ENCODE measurements at regions not wholly inside any gene's neighbourhood (a gene's known extent, or its start where the extent isn't known, plus 50 kb on each side); places are given as distances from the start of the nearest gene placed in this dataset.

DNA sequence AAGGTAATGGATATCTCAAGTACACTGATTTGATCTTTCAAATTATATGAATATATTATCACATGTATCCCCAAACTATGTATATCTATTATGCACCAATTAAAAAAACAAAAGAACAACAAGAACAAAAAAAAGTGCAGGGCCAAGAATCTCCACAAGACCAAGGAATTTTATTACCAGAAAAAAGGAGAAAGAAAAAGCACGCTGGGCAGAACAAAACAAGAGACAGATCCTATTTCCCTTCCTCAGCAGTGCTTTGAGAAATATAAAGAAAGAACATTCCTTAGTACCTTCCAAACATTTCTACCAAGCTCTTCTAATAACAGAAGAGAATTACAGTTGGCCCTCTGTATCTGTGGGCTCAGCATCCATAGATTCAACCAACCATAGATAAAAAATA is 144.7 kb upstream of the CREB1 start:
- POLR2A ChIA-PET = no interaction called here

DNA sequence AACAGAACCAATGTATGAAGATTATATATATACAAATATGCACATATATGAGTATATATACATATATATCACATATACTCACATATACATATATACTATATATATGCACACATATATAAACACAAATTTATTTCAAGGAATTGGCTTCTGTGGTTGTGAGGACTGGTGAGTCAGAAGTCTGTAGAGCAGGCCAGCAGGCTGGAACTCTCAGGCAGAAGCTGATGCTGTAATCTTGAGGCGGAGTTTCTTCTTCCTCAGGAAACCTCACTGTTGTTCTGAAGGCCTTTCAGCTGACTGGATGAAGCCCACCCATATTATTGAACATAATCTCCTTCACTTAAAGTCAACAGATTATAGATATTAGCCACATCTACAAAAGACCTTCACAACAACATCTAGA is 143.9 kb upstream of the CREB1 start:
- Histone ChIP-seq H3K27ac (ENCODE audit: insufficient read depth in 1 of 2, low read depth in 1 of 2, low read length in 2 of 2, poor library complexity in 1 of 2, severe bottlenecking in 2 of 2) (no peak overlapping the region), H3K4me3 (ENCODE audit: control insufficient read depth in 1 of 7, extremely low read depth in 1 of 7, insufficient read depth in 4 of 7, low read depth in 2 of 7, low read length in 6 of 7) (no peak overlapping the region), H3K36me3 (ENCODE audit: control insufficient read depth in 4 of 4, insufficient read depth in 4 of 4, low read length in 3 of 4) (no peaks in the 10 kb centered on the region), H3K27me3 (replicated peaks in 2 of 5; ENCODE audit: control insufficient read depth in 4 of 5, insufficient read depth in 5 of 5, low read length in 4 of 5) (no peaks in the 10 kb centered on the region), H3K9me3 (ENCODE audit: control extremely low read depth in 1 of 5, control insufficient read depth in 4 of 5, insufficient read depth in 2 of 5, low read depth in 1 of 5, low read length in 4 of 5) (peaks cover 0 to 16% (median 3%) of the 10 kb centered on the region in 5 experiments), H3K4me1 (ENCODE audit: control extremely low read depth in 1 of 4, control insufficient read depth in 4 of 4, insufficient read depth in 4 of 4, low read length in 3 of 4) (peaks cover 0 to 9% (median 2%) of the 10 kb centered on the region in 4 experiments)
- CTCF ChIA-PET = no interaction called here
- DNase-seq = peak; percentile 14 to 70 (median 67)
- WGBS (ENCODE audit: insufficient coverage) = 60% methylated on average over 1 of the region's 1 CpG
- POLR2A ChIA-PET = no interaction called here

More for the DNA sequence above, 144.7 kb upstream of the CREB1 start:
- no peak overlapping the region for H3K27ac ChIP-seq (ENCODE audit: insufficient read depth in 1 of 2, low read depth in 1 of 2, low read length in 2 of 2, poor library complexity in 1 of 2, severe bottlenecking in 2 of 2)
- no peaks in the 10 kb centered on the region for H3K36me3 ChIP-seq (ENCODE audit: control insufficient read depth in 4 of 4, insufficient read depth in 4 of 4, low read length in 3 of 4)
- peaks cover 0 to 16% (median 3%) of the 10 kb centered on the region in 5 experiments for H3K9me3 ChIP-seq (ENCODE audit: control extremely low read depth in 1 of 5, control insufficient read depth in 4 of 5, insufficient read depth in 2 of 5, low read depth in 1 of 5, low read length in 4 of 5)
- CTCF ChIA-PET = no interaction called here
- H3K4me3 ChIP-seq (ENCODE audit: control insufficient read depth in 1 of 7, extremely low read depth in 1 of 7, insufficient read depth in 4 of 7, low read depth in 2 of 7, low read length in 6 of 7) = no peak overlapping the region
- WGBS (ENCODE audit: insufficient coverage) = no CpG with 5 or more reads among the region's 1 CpG
- DNase-seq = no peak
- peaks cover 0 to 9% (median 2%) of the 10 kb centered on the region in 4 experiments for H3K4me1 ChIP-seq (ENCODE audit: control extremely low read depth in 1 of 4, control insufficient read depth in 4 of 4, insufficient read depth in 4 of 4, low read length in 3 of 4)
- no peaks in the 10 kb centered on the region for H3K27me3 ChIP-seq (replicated peaks in 2 of 5; ENCODE audit: control insufficient read depth in 4 of 5, insufficient read depth in 5 of 5, low read length in 4 of 5)

- H3K9me3 ChIP-seq (ENCODE audit: control extremely low read depth in 1 of 5, control insufficient read depth in 4 of 5, insufficient read depth in 2 of 5, low read depth in 1 of 5, low read length in 4 of 5) = peaks cover 0 to 11% (median 3%) of the 10 kb centered on the region in 5 experiments
- no peak overlapping the region for H3K27ac ChIP-seq (ENCODE audit: insufficient read depth in 1 of 2, low read depth in 1 of 2, low read length in 2 of 2, poor library complexity in 1 of 2, severe bottlenecking in 2 of 2)
- H3K36me3 ChIP-seq (ENCODE audit: control insufficient read depth in 4 of 4, insufficient read depth in 4 of 4, low read length in 3 of 4) = no peaks in the 10 kb centered on the region
- no peak overlapping the region for H3K4me3 ChIP-seq (ENCODE audit: control insufficient read depth in 1 of 7, extremely low read depth in 1 of 7, insufficient read depth in 4 of 7, low read depth in 2 of 7, low read length in 6 of 7)
- H3K4me1 ChIP-seq (ENCODE audit: control extremely low read depth in 1 of 4, control insufficient read depth in 4 of 4, insufficient read depth in 4 of 4, low read length in 3 of 4) = peaks cover 0 to 9% (median 2%) of the 10 kb centered on the region in 4 experiments
- ChIA-PET POLR2A (no interaction called here), CTCF (no interaction called here)
- 100% methylated on average over 1 of the region's 3 CpGs for WGBS (ENCODE audit: insufficient coverage)
- no peak for DNase-seq
- no peaks in the 10 kb centered on the region for H3K27me3 ChIP-seq (replicated peaks in 2 of 5; ENCODE audit: control insufficient read depth in 4 of 5, insufficient read depth in 5 of 5, low read length in 4 of 5)
Measured at GRCh38 chr2:207387001-207387571, 142.7 kb upstream of the CREB1 start.

GRCh38 chr2:207390302-207391095 is 139.3 kb upstream of the CREB1 start:
- POLR2A ChIA-PET = no interaction called here
- Histone ChIP-seq H3K27ac (ENCODE audit: insufficient read depth in 1 of 2, low read depth in 1 of 2, low read length in 2 of 2, poor library complexity in 1 of 2, severe bottlenecking in 2 of 2) (no peak overlapping the region), H3K4me3 (ENCODE audit: control insufficient read depth in 1 of 7, extremely low read depth in 1 of 7, insufficient read depth in 4 of 7, low read depth in 2 of 7, low read length in 6 of 7) (no peak overlapping the region), H3K36me3 (ENCODE audit: control insufficient read depth in 4 of 4, insufficient read depth in 4 of 4, low read length in 3 of 4) (no peaks in the 10 kb centered on the region), H3K9me3 (ENCODE audit: control extremely low read depth in 1 of 5, control insufficient read depth in 4 of 5, insufficient read depth in 2 of 5, low read depth in 1 of 5, low read length in 4 of 5) (no peaks in the 10 kb centered on the region), H3K4me1 (ENCODE audit: control extremely low read depth in 1 of 4, control insufficient read depth in 4 of 4, insufficient read depth in 4 of 4, low read length in 3 of 4) (peaks cover 0 to 17% (median 2%) of the 10 kb centered on the region in 4 experiments), H3K27me3 (replicated peaks in 2 of 5; ENCODE audit: control insufficient read depth in 4 of 5, insufficient read depth in 5 of 5, low read length in 4 of 5) (no peaks in the 10 kb centered on the region)
- no peak for DNase-seq
- WGBS (ENCODE audit: insufficient coverage) = no CpG with 5 or more reads among the region's 4 CpGs
- CTCF ChIA-PET = interaction anchor here (1.2 kb wide), 1 partner anchor 20 kb away, joined by 3 read pairs; no protein-coding TSS in a partner anchor

- Histone ChIP-seq H3K27me3 (replicated peaks in 2 of 5; ENCODE audit: control insufficient read depth in 4 of 5, insufficient read depth in 5 of 5, low read length in 4 of 5) (no peaks in the 10 kb centered on the region), H3K27ac (ENCODE audit: insufficient read depth in 1 of 2, low read depth in 1 of 2, low read length in 2 of 2, poor library complexity in 1 of 2, severe bottlenecking in 2 of 2) (no peak overlapping the region), H3K36me3 (ENCODE audit: control insufficient read depth in 4 of 4, insufficient read depth in 4 of 4, low read length in 3 of 4) (no peaks in the 10 kb centered on the region), H3K4me3 (ENCODE audit: control insufficient read depth in 1 of 7, extremely low read depth in 1 of 7, insufficient read depth in 4 of 7, low read depth in 2 of 7, low read length in 6 of 7) (no peak overlapping the region), H3K9me3 (ENCODE audit: control extremely low read depth in 1 of 5, control insufficient read depth in 4 of 5, insufficient read depth in 2 of 5, low read depth in 1 of 5, low read length in 4 of 5) (peaks cover 0 to 2% (median 0%) of the 10 kb centered on the region in 5 experiments), H3K4me1 (ENCODE audit: control extremely low read depth in 1 of 4, control insufficient read depth in 4 of 4, insufficient read depth in 4 of 4, low read length in 3 of 4) (peaks cover 0 to 8% (median 0%) of the 10 kb centered on the region in 4 experiments)
- DNase-seq = no peak
- WGBS (ENCODE audit: insufficient coverage) = 94% methylated on average over 2 of the region's 4 CpGs
- POLR2A ChIA-PET = no interaction called here
- CTCF ChIA-PET = no interaction called here
Measured at GRCh38 chr2:207394203-207394781, 135.5 kb upstream of the CREB1 start.

- H3K4me1 ChIP-seq (ENCODE audit: control extremely low read depth in 1 of 4, control insufficient read depth in 4 of 4, insufficient read depth in 4 of 4, low read length in 3 of 4) = peaks cover 0 to 8% (median 0%) of the 10 kb centered on the region in 4 experiments
- H3K36me3 ChIP-seq (ENCODE audit: control insufficient read depth in 4 of 4, insufficient read depth in 4 of 4, low read length in 3 of 4) = no peaks in the 10 kb centered on the region
- no peaks in the 10 kb centered on the region for H3K27me3 ChIP-seq (replicated peaks in 2 of 5; ENCODE audit: control insufficient read depth in 4 of 5, insufficient read depth in 5 of 5, low read length in 4 of 5)
- peaks cover 0 to 2% (median 0%) of the 10 kb centered on the region in 5 experiments for H3K9me3 ChIP-seq (ENCODE audit: control extremely low read depth in 1 of 5, control insufficient read depth in 4 of 5, insufficient read depth in 2 of 5, low read depth in 1 of 5, low read length in 4 of 5)
- ChIA-PET CTCF (no interaction called here), POLR2A (no interaction called here)
- 100% methylated on average over 3 of the region's 7 CpGs for WGBS (ENCODE audit: insufficient coverage)
- no peak overlapping the region for H3K4me3 ChIP-seq (ENCODE audit: control insufficient read depth in 1 of 7, extremely low read depth in 1 of 7, insufficient read depth in 4 of 7, low read depth in 2 of 7, low read length in 6 of 7)
- H3K27ac ChIP-seq (ENCODE audit: insufficient read depth in 1 of 2, low read depth in 1 of 2, low read length in 2 of 2, poor library complexity in 1 of 2, severe bottlenecking in 2 of 2) = no peak overlapping the region
- DNase-seq = peak in 2 of 3 donors; percentile 11 to 26
Measured at GRCh38 chr2:207394812-207395534, 134.8 kb upstream of the CREB1 start.

All from common myeloid progenitor, CD34-positive (primary cell).